Prostate gland (tissue), 2 donors: ENCODE measurements at regions not wholly inside any gene's neighbourhood (a gene's known extent, or its start where the extent isn't known, plus 50 kb on each side); places are given as distances from the start of the nearest gene placed in this dataset.

Experiments
- DNase-seq: peaks from one replicate; pipeline ENCODE4 v3.0.0-alpha.2; 2019; ENCODE audit warnings: low spot score
- H3K27ac ChIP-seq, 2 donors: fragments of 200-600 bp; sonication (generic); 2 replicates each; pipeline ENCODE4 v1.5.1; 2017 to 2019
- H3K27me3 ChIP-seq: fragments of 200-600 bp; sonication (generic); replicated peaks from 2 replicates; pipeline ENCODE4 v1.5.1; 2019; ENCODE audit not compliant: insufficient read depth
- H3K36me3 ChIP-seq, 2 donors: fragments of 200-600 bp; sonication (generic); 1 replicate in 1 of 2; 2 replicates in 1 of 2; pipeline versions ENCODE4 v1.5.1 to v1.8.1; 2017 to 2019
- H3K4me1 ChIP-seq: fragments of 200-600 bp; sonication (generic); replicated peaks from 2 replicates; pipeline ENCODE4 v1.5.1; 2019
- H3K4me3 ChIP-seq, 2 donors: fragments of 200-600 bp; sonication (generic); 2 replicates each; pipeline ENCODE4 v1.5.1; 2017 to 2019
- H3K9me3 ChIP-seq: fragments of 200-600 bp; sonication (generic); 2 replicates; pipeline ENCODE4 v1.5.1; 2017
- POLR2A ChIP-seq: fragments of 450-650 bp; IDR thresholded peaks from one replicate; pipeline ENCODE4 v1.6.1; 2016; ENCODE audit warnings: antibody characterized with exemption, mild to moderate bottlenecking
- POLR2AphosphoS5 ChIP-seq: sonication (generic); formaldehyde crosslinking; IDR thresholded peaks from one replicate; pipeline ENCODE4 v1.6.1; 2017; ENCODE audit warnings: antibody characterized with exemption
- WGBS: methylation state at CpG from one replicate; pipeline ENCODE4 v1.1.5; 2018; 5-methylcytosine and 5-hydroxymethylcytosine counted together
- intact Hi-C: fragments of 100-400 bp; cut with DNase I; formaldehyde crosslinking; loops from one replicate; pipeline ENCODE4 v1.14.2; 2022
- TF ChIP-seq, protein P1 (sequence below), 4 experiments: fragments of 200-600 bp in 2 of 4; fragments of 450-650 bp in 2 of 4; sonication (generic) in 2 of 4; IDR thresholded peaks; 1 replicate in 3 of 4; 2 replicates in 1 of 4; pipeline ENCODE4 v1.5.1; 2016 to 2019; ENCODE audit warnings: antibody characterized with exemption in 4 of 4, mild to moderate bottlenecking in 2 of 4, moderate library complexity in 2 of 4

DNA sequence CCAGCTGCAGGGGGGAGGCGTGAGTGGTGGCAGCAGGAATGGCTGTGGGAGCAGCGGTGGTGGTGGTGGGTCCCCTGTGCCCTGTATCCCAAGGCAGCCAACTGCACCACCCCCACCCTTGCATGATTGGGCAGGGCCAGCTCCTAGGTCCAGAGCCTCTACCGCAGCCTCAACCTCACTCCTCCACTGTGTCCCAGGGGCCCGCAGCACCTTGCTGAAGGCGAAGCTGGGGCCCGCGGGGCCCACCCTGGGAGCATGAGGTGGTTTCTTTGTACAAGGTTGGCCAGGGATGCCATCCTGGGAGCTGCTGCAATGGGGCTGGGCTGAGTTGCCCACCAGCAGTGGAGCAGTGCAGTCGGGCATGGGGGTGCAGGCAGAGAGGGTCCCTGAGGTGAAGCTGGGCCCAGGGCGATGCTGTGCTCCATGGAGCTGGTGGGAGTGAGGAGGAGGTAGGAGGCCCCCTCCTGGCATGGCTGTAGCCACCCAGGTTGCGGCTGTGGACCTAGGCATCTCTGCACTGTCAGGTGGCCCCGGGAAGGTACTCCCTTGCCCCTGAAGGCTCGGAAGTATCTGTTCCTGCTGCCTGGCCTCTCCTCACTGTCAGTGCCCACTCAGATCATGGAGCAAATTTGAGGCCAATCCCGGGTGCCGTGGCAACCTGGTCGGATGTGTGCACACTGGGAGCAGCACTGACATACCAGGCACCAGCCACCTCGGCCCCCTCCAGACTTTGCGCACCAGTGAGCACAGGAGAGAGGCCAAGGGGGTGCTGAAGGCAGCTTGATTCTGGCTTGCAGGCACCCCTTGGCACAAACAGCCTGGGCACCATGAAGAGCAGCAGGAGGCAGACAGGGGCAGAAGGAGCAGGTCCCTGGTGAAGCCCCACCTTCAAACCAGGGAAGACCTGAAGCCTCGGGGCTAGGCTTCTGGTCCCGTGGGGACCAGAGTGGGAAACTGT, 60.2 kb upstream of the L3MBTL3 start:
- Histone ChIP-seq H3K27ac (no peak overlapping the region), H3K4me3 (no peak overlapping the region), H3K4me1 (no peaks in the 10 kb centered on the region), H3K27me3 (no peaks in the 10 kb centered on the region), H3K9me3 (no peaks in the 10 kb centered on the region), H3K36me3 (no peaks in the 10 kb centered on the region)
- no peak for TF ChIP-seq POLR2A
- no peak for TF ChIP-seq POLR2AphosphoS5
- TF ChIP-seq, protein P1, sequence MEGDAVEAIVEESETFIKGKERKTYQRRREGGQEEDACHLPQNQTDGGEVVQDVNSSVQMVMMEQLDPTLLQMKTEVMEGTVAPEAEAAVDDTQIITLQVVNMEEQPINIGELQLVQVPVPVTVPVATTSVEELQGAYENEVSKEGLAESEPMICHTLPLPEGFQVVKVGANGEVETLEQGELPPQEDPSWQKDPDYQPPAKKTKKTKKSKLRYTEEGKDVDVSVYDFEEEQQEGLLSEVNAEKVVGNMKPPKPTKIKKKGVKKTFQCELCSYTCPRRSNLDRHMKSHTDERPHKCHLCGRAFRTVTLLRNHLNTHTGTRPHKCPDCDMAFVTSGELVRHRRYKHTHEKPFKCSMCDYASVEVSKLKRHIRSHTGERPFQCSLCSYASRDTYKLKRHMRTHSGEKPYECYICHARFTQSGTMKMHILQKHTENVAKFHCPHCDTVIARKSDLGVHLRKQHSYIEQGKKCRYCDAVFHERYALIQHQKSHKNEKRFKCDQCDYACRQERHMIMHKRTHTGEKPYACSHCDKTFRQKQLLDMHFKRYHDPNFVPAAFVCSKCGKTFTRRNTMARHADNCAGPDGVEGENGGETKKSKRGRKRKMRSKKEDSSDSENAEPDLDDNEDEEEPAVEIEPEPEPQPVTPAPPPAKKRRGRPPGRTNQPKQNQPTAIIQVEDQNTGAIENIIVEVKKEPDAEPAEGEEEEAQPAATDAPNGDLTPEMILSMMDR (IDR thresholded peaks at IDR 0.05) = no peak
- DNase-seq = no peak
- 97% methylated on average over 19 of the region's 19 CpGs for WGBS
- intact Hi-C loops = no loop called here

DNA sequence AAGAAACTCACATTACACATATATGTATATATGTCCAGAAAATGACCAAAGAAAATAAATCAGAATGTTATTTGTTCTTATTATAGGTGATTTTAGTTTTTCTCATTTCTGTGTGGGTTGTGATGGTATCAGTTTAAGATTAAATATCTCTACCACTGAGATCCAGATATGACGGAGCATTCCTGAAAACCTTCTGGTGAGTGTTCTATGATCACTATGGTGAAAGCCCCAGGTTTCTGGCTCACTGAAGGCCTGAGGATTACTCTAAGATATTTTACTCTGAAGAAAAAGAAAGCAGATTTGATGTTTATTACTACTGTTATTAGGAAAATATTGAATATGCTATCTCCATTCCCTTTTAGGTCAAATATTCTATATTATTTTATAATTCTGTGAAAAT, 62.8 kb upstream of the L3MBTL3 start:
- TF ChIP-seq POLR2A (no peak), POLR2AphosphoS5 (no peak)
- TF ChIP-seq, protein P1 (IDR thresholded peaks at IDR 0.05) = no peak
- intact Hi-C loops = no loop called here
- Histone ChIP-seq H3K27ac (no peak overlapping the region), H3K4me1 (no peaks in the 10 kb centered on the region), H3K9me3 (no peaks in the 10 kb centered on the region), H3K36me3 (no peaks in the 10 kb centered on the region), H3K27me3 (no peaks in the 10 kb centered on the region), H3K4me3 (no peak overlapping the region)
- WGBS = 89% methylated on average over 1 of the region's 1 CpG
- DNase-seq = no peak

DNA sequence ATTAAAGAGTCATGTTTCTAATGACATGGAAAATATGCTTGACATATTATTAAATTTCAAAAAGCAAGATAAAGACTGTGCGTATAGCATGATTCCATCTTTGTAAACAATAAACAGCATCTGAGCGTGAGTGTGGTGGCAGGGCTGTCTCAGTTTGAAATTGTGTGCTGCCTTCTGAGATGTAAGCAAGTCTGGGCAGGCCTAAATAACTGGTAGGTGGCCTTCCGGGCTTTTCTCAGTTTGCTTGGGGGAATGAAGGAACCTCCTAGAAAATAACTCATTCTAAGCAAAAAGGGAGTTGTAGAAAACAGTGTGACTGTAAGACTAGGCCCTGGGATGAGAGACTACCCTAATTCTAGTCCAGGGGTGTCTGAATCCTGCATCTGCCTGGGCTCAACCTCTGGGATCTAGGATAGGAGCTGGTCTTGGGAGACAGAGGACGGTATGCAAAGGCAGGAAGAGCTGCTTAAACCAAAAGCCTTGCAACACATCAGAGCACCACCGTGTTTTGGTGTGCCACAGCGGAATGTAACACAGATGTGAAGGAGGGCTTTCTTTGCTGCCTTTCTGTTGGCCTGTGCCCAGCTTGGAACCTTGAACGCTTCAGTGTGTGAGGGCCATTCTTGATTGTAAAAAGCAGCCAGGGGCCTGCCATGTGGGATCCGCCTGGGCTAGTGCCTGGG, 63.5 kb upstream of the L3MBTL3 start:
- intact Hi-C loops = no loop called here
- TF ChIP-seq, protein P1 (IDR thresholded peaks at IDR 0.05) = no peak
- TF ChIP-seq POLR2AphosphoS5 (no peak), POLR2A (no peak)
- no peak overlapping the region for H3K27ac ChIP-seq

DNA sequence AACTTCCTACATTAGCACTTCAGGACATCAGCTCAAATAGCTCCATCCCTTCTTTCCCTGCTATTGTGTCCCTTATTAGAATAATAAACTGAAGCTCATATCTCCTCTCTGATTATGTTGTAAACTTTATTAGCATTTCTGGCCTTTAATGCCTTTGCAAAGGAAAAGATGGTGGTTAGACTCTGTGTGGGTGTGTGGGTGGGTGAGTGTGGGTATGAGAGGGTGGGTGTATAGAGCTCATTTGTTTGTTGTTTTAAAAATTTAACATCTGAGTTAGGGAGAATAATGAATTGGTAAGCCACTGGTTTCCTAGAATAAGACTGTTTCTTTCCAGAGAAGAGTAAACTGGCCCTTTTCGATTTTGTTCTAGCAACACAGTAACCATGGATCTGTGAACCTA, 70.6 kb upstream of the L3MBTL3 start:
- Histone ChIP-seq H3K4me1 (no peaks in the 10 kb centered on the region), H3K27ac (no peak overlapping the region), H3K27me3 (no peaks in the 10 kb centered on the region), H3K4me3 (no peak overlapping the region), H3K36me3 (no peaks in the 10 kb centered on the region), H3K9me3 (no peaks in the 10 kb centered on the region)
- 83% methylated on average over 1 of the region's 1 CpG for WGBS
- no peak for TF ChIP-seq POLR2AphosphoS5
- TF ChIP-seq, protein P1 (IDR thresholded peaks at IDR 0.05) = no peak
- TF ChIP-seq POLR2A = no peak
- intact Hi-C loops = no loop called here
- no peak for DNase-seq

More for the DNA sequence above, 63.5 kb upstream of the L3MBTL3 start:
- H3K27me3 ChIP-seq = no peaks in the 10 kb centered on the region
- no peaks in the 10 kb centered on the region for H3K4me1 ChIP-seq
- no peak overlapping the region for H3K4me3 ChIP-seq
- no peaks in the 10 kb centered on the region for H3K36me3 ChIP-seq
- DNase-seq = no peak
- 59% methylated on average over 8 of the region's 8 CpGs for WGBS
- H3K9me3 ChIP-seq = no peaks in the 10 kb centered on the region
